ENCODE measurements at regions not wholly inside any gene's neighbourhood (a gene's known extent, or its start where the extent isn't known, plus 50 kb on each side); places are given as distances from the start of the nearest gene placed in this dataset.

DNA sequence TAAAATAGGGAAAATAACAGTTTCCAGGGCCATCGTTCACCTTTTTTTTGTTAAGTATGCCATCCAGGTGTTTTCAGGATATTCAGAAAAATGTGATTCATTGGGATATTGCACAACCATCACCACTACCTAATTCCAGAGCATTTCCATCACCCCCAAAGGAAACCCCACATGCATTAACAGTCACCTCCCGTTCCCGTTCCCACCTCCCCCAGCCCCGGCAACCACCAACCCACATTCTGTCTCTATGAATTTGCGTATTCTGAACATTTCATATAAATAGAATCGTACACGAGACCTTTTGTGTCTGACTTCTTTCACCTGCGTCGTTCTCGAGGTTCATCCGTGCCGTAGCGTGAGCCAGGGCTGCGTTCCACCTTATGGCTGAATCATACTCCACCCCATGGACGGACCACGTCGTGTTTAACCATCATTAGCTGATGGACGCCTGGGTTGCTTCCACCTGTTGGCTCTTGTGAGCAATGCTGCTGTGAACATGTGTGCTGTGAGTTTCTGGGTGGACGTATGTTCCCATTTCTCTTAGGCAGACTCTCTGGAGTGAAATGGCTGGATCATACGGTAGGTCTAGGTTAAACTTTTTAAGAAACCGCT, 51.0 kb upstream of the NCOR2 start:
- Histone ChIP-seq H3K27me3 (ENCODE audit: insufficient read depth, low read length) (no peaks in the 10 kb centered on the region), H3K18ac (ENCODE audit: low read length) (no peak overlapping the region), H4K91ac (ENCODE audit: low read depth, low read length) (no peak overlapping the region), H2BK120ac (ENCODE audit: insufficient read depth, low read length, poor library complexity) (no peak overlapping the region), H3K79me1 (ENCODE audit: low read length) (peaks cover 2% of the 10 kb centered on the region), H4K12ac (ENCODE audit: low read depth, low read length) (no peak overlapping the region), H3K23ac (ENCODE audit: low read length) (no peak overlapping the region), H3K4me2 (ENCODE audit: low read length) (no peak overlapping the region), H2BK12ac (ENCODE audit: low read length) (no peak overlapping the region), H4K8ac (ENCODE audit: low read depth, low read length) (no peak overlapping the region), H3K9ac (ENCODE audit: low read length) (no peak overlapping the region), H3K27ac (ENCODE audit: low read depth, low read length) (no peak overlapping the region), H3K14ac (ENCODE audit: low read length) (no peak overlapping the region), H2AFZ (ENCODE audit: insufficient read depth, low read length, poor library complexity) (no peak overlapping the region), H3K4ac (ENCODE audit: low read depth, low read length) (no peak overlapping the region), H2BK5ac (ENCODE audit: low read depth, low read length, poor library complexity) (no peak overlapping the region), H3K9me3 (ENCODE audit: insufficient read depth, low read depth, low read length) (peaks cover 5% of the 10 kb centered on the region), H3K4me1 (ENCODE audit: control insufficient read depth in 1 of 2, insufficient read depth in 2 of 2, low read length in 2 of 2) (peaks cover 3 to 7% of the 10 kb centered on the region in 2 experiments), H3K79me2 (ENCODE audit: control insufficient read depth, insufficient read depth, low read length, poor library complexity) (no peaks in the 10 kb centered on the region), H2AK5ac (ENCODE audit: low read length) (no peak overlapping the region), H3K4me3 (ENCODE audit: low read depth, low read length) (no peak overlapping the region), H3K36me3 (ENCODE audit: control insufficient read depth in 1 of 2, insufficient read depth in 2 of 2, low read length in 2 of 2) (no peaks in the 10 kb centered on the region)
- DNase-seq, result peak in 1 of 2 donors; percentile 27
- no CpG with 5 or more reads among the region's 21 CpGs for WGBS (ENCODE audit: extremely low coverage, insufficient coverage, insufficient read length)

DNA sequence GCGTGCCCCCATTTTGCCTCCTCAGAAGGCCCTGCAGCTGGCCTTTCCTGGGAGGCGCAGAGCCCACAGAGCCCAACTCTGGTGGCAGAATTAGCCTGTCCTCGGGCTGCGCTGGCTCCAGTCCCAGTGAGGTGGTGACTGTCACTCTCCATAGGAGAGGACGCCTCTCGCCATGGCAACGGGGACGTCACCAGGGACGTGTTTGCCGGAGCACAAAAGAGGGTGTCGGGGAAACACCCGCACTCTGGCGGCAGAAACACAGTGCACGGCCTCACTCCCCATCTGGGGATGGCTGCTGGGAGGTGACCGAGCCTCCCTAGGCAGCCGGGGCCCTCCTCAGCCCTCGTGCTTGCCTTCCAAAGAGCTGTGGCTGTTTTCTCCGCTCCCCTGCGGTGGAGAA, 50.2 kb upstream of the NCOR2 start:
- Histone ChIP-seq H2BK12ac (ENCODE audit: low read length) (no peak overlapping the region), H3K4me1 (ENCODE audit: control insufficient read depth in 1 of 2, insufficient read depth in 2 of 2, low read length in 2 of 2) (peaks cover 3 to 7% of the 10 kb centered on the region in 2 experiments), H3K27ac (ENCODE audit: low read depth, low read length) (no peak overlapping the region), H3K4me3 (ENCODE audit: low read depth, low read length) (no peak overlapping the region), H2AFZ (ENCODE audit: insufficient read depth, low read length, poor library complexity) (no peak overlapping the region), H3K23ac (ENCODE audit: low read length) (no peak overlapping the region), H3K18ac (ENCODE audit: low read length) (no peak overlapping the region), H3K79me2 (ENCODE audit: control insufficient read depth, insufficient read depth, low read length, poor library complexity) (no peaks in the 10 kb centered on the region), H2BK5ac (ENCODE audit: low read depth, low read length, poor library complexity) (no peak overlapping the region), H4K12ac (ENCODE audit: low read depth, low read length) (no peak overlapping the region), H3K9me3 (ENCODE audit: insufficient read depth, low read depth, low read length) (peaks cover 5% of the 10 kb centered on the region), H3K9ac (ENCODE audit: low read length) (no peak overlapping the region), H3K36me3 (ENCODE audit: control insufficient read depth in 1 of 2, insufficient read depth in 2 of 2, low read length in 2 of 2) (no peaks in the 10 kb centered on the region), H4K8ac (ENCODE audit: low read depth, low read length) (no peak overlapping the region), H3K4me2 (ENCODE audit: low read length) (no peak overlapping the region), H3K27me3 (ENCODE audit: insufficient read depth, low read length) (no peaks in the 10 kb centered on the region), H3K4ac (ENCODE audit: low read depth, low read length) (no peak overlapping the region), H2BK120ac (ENCODE audit: insufficient read depth, low read length, poor library complexity) (no peak overlapping the region), H4K91ac (ENCODE audit: low read depth, low read length) (no peak overlapping the region), H2AK5ac (ENCODE audit: low read length) (no peak overlapping the region), H3K79me1 (ENCODE audit: low read length) (peaks cover 2% of the 10 kb centered on the region), H3K14ac (ENCODE audit: low read length) (no peak overlapping the region)
- no peak for DNase-seq
- WGBS (ENCODE audit: extremely low coverage, insufficient coverage, insufficient read length), result no CpG with 5 or more reads among the region's 19 CpGs

Data from trophoblast cell (in vitro differentiated cells and primary cell).